Prostate gland (tissue), 2 donors: ENCODE measurements at regions not wholly inside any gene's neighbourhood (a gene's known extent, or its start where the extent isn't known, plus 50 kb on each side); places are given as distances from the start of the nearest gene placed in this dataset.
"Not testable (repeated sequence)": the region's sequence is repeated elsewhere in the genome, so short reads cannot be mapped to it uniquely, and the experiment has no call there.

Source experiments
- DNase-seq: peaks from one replicate; pipeline ENCODE4 v3.0.0-alpha.2; 2019; ENCODE audit warnings: low spot score
- H3K27ac ChIP-seq, 2 donors: fragments of 200-600 bp; sonication (generic); 2 replicates each; pipeline ENCODE4 v1.5.1; 2017 to 2019
- H3K27me3 ChIP-seq: fragments of 200-600 bp; sonication (generic); replicated peaks from 2 replicates; pipeline ENCODE4 v1.5.1; 2019; ENCODE audit not compliant: insufficient read depth
- H3K36me3 ChIP-seq, 2 donors: fragments of 200-600 bp; sonication (generic); 1 replicate in 1 of 2; 2 replicates in 1 of 2; pipeline versions ENCODE4 v1.5.1 to v1.8.1; 2017 to 2019
- H3K4me1 ChIP-seq: fragments of 200-600 bp; sonication (generic); replicated peaks from 2 replicates; pipeline ENCODE4 v1.5.1; 2019
- H3K4me3 ChIP-seq, 2 donors: fragments of 200-600 bp; sonication (generic); 2 replicates each; pipeline ENCODE4 v1.5.1; 2017 to 2019
- H3K9me3 ChIP-seq: fragments of 200-600 bp; sonication (generic); 2 replicates; pipeline ENCODE4 v1.5.1; 2017
- POLR2A ChIP-seq: fragments of 450-650 bp; IDR thresholded peaks from one replicate; pipeline ENCODE4 v1.6.1; 2016; ENCODE audit warnings: antibody characterized with exemption, mild to moderate bottlenecking
- POLR2AphosphoS5 ChIP-seq: sonication (generic); formaldehyde crosslinking; IDR thresholded peaks from one replicate; pipeline ENCODE4 v1.6.1; 2017; ENCODE audit warnings: antibody characterized with exemption
- WGBS: methylation state at CpG from one replicate; pipeline ENCODE4 v1.1.5; 2018; 5-methylcytosine and 5-hydroxymethylcytosine counted together
- intact Hi-C: fragments of 100-400 bp; cut with DNase I; formaldehyde crosslinking; loops from one replicate; pipeline ENCODE4 v1.14.2; 2022
- TF ChIP-seq, protein P1 (sequence below), 4 experiments: fragments of 200-600 bp in 2 of 4; fragments of 450-650 bp in 2 of 4; sonication (generic) in 2 of 4; IDR thresholded peaks; 1 replicate in 3 of 4; 2 replicates in 1 of 4; pipeline ENCODE4 v1.5.1; 2016 to 2019; ENCODE audit warnings: antibody characterized with exemption in 4 of 4, mild to moderate bottlenecking in 2 of 4, moderate library complexity in 2 of 4

DNA sequence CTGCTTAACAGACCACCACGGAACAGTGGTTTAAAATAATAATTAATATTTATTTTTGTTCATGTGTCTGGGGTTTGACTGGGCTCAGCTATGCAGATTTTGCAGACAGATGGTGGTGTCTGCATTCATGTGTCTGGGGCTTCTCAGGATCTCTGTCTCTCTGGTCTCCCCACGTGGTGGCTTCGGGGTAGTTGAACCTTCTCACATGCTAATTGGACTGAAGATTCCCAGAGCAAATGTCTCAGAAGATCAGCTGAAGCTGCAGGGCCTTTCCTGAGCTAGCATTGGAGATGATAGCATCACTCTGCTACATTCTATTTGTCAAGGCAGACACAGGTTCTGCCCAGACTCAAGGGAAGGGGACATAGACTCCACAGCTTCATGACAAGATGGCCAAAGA is 109.1 kb upstream of the DNAH14 start:
- Histone ChIP-seq H3K27ac (no peak overlapping the region), H3K4me1 (no peaks in the 10 kb centered on the region), H3K9me3 (no peaks in the 10 kb centered on the region), H3K4me3 (no peak overlapping the region), H3K36me3 (no peaks in the 10 kb centered on the region), H3K27me3 (no peaks in the 10 kb centered on the region)
- intact Hi-C loops, result no loop called here
- 84% methylated on average over 3 of the region's 3 CpGs for WGBS
- DNase-seq, result no peak
- no peak for TF ChIP-seq POLR2AphosphoS5
- TF ChIP-seq, protein P1, sequence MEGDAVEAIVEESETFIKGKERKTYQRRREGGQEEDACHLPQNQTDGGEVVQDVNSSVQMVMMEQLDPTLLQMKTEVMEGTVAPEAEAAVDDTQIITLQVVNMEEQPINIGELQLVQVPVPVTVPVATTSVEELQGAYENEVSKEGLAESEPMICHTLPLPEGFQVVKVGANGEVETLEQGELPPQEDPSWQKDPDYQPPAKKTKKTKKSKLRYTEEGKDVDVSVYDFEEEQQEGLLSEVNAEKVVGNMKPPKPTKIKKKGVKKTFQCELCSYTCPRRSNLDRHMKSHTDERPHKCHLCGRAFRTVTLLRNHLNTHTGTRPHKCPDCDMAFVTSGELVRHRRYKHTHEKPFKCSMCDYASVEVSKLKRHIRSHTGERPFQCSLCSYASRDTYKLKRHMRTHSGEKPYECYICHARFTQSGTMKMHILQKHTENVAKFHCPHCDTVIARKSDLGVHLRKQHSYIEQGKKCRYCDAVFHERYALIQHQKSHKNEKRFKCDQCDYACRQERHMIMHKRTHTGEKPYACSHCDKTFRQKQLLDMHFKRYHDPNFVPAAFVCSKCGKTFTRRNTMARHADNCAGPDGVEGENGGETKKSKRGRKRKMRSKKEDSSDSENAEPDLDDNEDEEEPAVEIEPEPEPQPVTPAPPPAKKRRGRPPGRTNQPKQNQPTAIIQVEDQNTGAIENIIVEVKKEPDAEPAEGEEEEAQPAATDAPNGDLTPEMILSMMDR (IDR thresholded peaks at IDR 0.05), result no peak
- no peak for TF ChIP-seq POLR2A

DNA sequence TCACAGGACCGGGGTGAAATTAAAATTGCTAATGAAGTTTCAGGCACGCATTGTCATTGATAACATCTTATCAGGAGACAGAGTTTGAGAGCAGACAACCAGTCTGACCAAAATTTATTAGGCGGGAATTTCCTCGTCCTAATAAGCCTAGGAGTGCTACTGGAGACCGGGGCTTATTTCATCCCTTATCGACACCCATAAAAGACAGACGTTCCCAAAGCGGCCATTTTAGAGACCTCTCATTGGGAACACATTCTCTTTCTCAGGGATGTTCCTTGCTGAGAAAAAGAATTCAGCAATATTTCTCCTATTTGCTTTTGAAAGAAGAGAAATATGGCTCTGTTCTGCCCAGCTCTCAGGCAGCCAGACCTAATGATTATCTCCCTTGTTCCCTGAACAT is 107.7 kb upstream of the DNAH14 start:
- H3K4me3 ChIP-seq, H3K27me3 ChIP-seq, H3K27ac ChIP-seq, H3K9me3 ChIP-seq, H3K36me3 ChIP-seq, DNase-seq, intact Hi-C loops, H3K4me1 ChIP-seq: not testable (repeated sequence)
- WGBS, result 93% methylated on average over 8 of the region's 8 CpGs

DNA sequence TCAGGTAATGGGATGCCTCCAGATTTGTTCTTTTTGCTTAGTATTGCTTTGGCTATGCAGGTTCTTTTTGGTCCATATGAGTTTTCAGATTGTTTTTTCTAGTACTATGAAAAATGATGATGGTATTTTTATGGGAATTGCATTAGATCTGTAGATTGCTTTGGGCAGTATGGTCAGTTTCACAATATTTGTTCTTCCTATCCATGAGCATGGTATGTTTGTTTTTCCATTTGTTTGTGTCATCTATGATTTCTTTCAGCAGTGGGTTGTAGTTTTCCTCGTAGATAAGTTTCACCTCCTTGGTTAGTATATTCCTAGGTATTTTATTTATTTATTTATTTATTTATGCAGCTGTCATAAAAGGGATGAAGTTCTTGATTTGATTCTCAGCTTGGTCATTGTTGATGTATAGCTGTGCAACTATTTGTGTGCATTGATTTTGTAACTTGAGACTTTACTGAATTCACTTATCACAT is 103.9 kb upstream of the DNAH14 start:
- DNase-seq, result no peak
- 66% methylated on average over 1 of the region's 1 CpG for WGBS
- Histone ChIP-seq H3K4me1 (no peaks in the 10 kb centered on the region), H3K9me3 (no peaks in the 10 kb centered on the region), H3K36me3 (no peaks in the 10 kb centered on the region), H3K27me3 (no peaks in the 10 kb centered on the region), H3K4me3 (no peak overlapping the region), H3K27ac (no peak overlapping the region)
- intact Hi-C loops, result no loop called here
- no peak for TF ChIP-seq POLR2AphosphoS5
- no peak for TF ChIP-seq POLR2A
- TF ChIP-seq, protein P1 (IDR thresholded peaks at IDR 0.05), result no peak

DNA sequence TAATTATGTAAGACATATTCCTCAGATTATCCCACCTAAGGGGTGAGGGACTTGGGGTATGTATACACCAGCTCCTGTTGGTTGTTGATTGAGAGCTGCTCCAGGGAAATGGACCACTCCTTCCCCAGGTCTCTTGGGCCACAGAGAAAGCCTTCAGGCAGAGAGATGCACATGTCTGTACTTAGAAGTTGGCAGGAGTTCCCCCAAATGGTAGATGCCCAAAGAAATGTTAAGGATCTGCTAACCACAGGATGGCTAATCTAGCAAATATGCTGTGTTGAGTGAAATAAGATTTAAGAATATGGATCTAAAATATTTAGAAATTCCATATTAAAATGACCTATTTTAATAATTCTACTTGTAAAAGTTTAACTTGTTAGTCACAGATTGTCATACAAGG is 100.8 kb upstream of the DNAH14 start:
- TF ChIP-seq, protein P1 (IDR thresholded peaks at IDR 0.05), result no peak
- TF ChIP-seq POLR2AphosphoS5 (no peak), POLR2A (no peak)
- Histone ChIP-seq H3K36me3 (no peaks in the 10 kb centered on the region), H3K9me3 (no peaks in the 10 kb centered on the region), H3K4me3 (no peak overlapping the region), H3K27ac (no peak overlapping the region), H3K4me1 (no peaks in the 10 kb centered on the region), H3K27me3 (no peaks in the 10 kb centered on the region)
- intact Hi-C loops, result no loop called here
- no peak for DNase-seq

DNA sequence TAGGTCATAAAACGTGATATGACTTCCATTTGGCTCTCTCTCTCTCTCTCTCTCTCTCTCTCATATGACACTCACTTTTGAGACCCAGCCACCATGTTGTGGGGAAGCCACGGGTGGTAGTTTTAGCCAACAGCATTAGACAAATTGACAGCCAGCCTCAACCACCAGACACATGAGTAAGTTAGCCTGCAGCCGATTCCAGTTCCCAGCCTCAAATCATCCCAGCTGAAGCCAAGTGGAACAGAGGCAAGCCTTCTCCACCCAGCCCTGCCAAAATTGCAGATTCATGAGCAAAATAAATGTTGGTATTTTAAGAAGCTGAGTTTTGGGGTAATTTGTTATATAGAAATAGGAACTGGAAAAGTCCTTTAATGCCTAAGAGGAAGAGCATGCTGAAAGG is 98.0 kb upstream of the DNAH14 start:
- no peaks in the 10 kb centered on the region for H3K9me3 ChIP-seq
- no peaks in the 10 kb centered on the region for H3K4me1 ChIP-seq
- H3K4me3 ChIP-seq, result no peak overlapping the region
- H3K27ac ChIP-seq, result no peak overlapping the region
- intact Hi-C loops, result no loop called here
- H3K27me3 ChIP-seq, result no peaks in the 10 kb centered on the region
- no peak for DNase-seq
- TF ChIP-seq POLR2A, result no peak
- TF ChIP-seq, protein P1 (IDR thresholded peaks at IDR 0.05), result no peak
- no peak for TF ChIP-seq POLR2AphosphoS5
- WGBS, result 71% methylated on average over 3 of the region's 3 CpGs
- no peaks in the 10 kb centered on the region for H3K36me3 ChIP-seq

DNA sequence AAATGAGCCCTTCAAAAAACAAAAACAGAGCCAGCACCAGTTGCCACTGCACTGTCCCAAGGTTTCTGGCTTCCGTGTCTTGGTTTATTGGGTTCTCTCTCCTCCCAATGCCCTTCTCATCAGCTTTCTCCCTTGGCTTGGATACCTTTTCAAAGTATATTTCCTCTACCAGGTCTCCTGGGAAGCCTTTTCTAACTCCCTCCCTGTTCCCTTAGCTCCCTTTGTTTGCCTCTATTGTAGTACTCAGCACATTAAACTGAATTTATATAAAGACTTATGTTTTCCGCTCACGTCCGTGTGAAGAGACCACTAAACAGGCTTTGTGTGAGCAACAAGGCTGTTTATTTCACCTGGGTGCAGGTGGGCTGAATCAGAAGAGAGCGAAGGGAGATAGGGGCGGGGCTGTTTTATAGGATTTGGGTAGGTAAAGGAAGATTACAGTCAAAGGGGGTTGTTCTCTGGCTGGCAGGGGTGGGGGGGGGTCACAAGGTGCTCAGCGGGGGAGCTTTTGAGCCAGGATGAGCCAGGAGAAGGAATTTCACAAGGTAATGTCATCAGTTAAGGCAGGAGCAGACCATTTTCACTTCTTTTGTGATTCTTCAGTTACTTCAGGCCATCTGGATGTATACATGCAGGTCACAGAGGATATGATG is 89.7 kb upstream of the DNAH14 start:
- H3K9me3 ChIP-seq, intact Hi-C loops, H3K36me3 ChIP-seq, H3K4me3 ChIP-seq, H3K27ac ChIP-seq, H3K27me3 ChIP-seq, DNase-seq, H3K4me1 ChIP-seq: not testable (repeated sequence)
- 48% methylated on average over 7 of the region's 7 CpGs for WGBS

DNA sequence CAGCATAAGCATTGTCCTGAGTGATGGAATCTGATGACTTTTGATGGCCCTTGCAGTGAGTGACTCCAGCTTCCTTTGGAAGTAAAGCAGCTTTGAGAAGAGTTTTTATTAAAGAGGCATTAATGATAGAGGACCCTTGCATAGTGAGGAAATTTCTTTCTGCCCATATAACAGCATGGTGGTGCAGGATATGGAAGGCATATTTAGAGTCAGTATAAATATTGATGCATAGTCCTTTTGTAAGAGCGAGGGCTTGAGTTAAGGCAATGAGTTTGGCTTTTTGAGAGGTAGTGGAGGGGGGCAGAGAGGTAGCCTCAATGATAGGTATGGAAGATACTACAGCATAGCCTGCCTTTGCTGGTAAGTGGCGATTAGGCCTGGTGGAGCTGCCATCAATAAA is 87.7 kb upstream of the DNAH14 start:
- H3K36me3 ChIP-seq, H3K27me3 ChIP-seq, DNase-seq, H3K4me3 ChIP-seq, H3K4me1 ChIP-seq, H3K9me3 ChIP-seq, intact Hi-C loops, H3K27ac ChIP-seq: not testable (repeated sequence)
- WGBS, result 95% methylated on average over 2 of the region's 2 CpGs
